Glutamatergic neuron (in vitro differentiated cells): ENCODE measurements at regions not wholly inside any gene's neighbourhood (a gene's known extent, or its start where the extent isn't known, plus 50 kb on each side); places are given as distances from the start of the nearest gene placed in this dataset.

ENCODE experiments used
- DNase-seq: peaks from one replicate; pipeline ENCODE4 v3.0.0; 2022
- H3K27ac Mint-ChIP-seq: one replicate; pipeline ENCODE4 v1.8.0; 2020; ENCODE audit warnings: mild to moderate bottlenecking, mixed read lengths, inconsistent platforms; ENCODE audit not compliant: unreplicated experiment
- H3K27me3 Mint-ChIP-seq: one replicate; pipeline ENCODE4 v1.8.0; 2020; ENCODE audit warnings: mild to moderate bottlenecking, moderate library complexity, mixed read lengths, inconsistent platforms; ENCODE audit not compliant: unreplicated experiment
- H3K36me3 Mint-ChIP-seq: one replicate; pipeline ENCODE4 v1.8.0; 2020; ENCODE audit warnings: mild to moderate bottlenecking, mixed read lengths, inconsistent platforms; ENCODE audit not compliant: unreplicated experiment
- H3K4me1 Mint-ChIP-seq: one replicate; pipeline ENCODE4 v1.8.0; 2020; ENCODE audit warnings: mild to moderate bottlenecking, low read depth, mixed read lengths, inconsistent platforms; ENCODE audit not compliant: unreplicated experiment
- H3K4me3 Mint-ChIP-seq: one replicate; pipeline ENCODE4 v1.8.0; 2020; ENCODE audit warnings: mild to moderate bottlenecking, mixed read lengths, inconsistent platforms; ENCODE audit not compliant: unreplicated experiment
- H3K9me3 Mint-ChIP-seq: one replicate; pipeline ENCODE4 v1.8.0; 2020; ENCODE audit warnings: mild to moderate bottlenecking, moderate library complexity, mixed read lengths, inconsistent platforms; ENCODE audit not compliant: unreplicated experiment
- TF ChIP-seq, protein P1 (sequence below): fragments of 200-600 bp; sonication (generic); IDR thresholded peaks from one replicate; pipeline ENCODE4 v1.5.0; 2021; ENCODE audit not compliant: partially characterized antibody, unreplicated experiment

DNA sequence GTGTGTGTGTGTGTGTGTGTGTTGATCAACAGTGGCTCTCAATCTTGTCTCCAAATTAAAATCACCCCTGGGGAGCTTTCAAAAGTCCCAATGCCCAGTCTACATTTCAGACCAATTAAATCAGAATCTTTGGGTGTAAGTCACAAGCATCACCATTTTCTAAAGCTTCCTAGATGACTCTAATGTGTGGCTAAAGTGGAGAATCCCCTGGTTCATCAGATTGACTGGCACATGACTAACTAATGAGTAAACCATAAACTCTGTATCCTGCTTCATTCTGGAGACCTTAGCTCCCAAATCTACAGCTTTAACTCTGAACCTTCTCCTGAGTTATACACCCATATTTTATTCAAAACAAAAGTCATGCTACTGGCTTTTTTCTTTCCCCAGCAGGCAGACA, 131.3 kb downstream of the SUCLA2 start:
- Mint-ChIP-seq H3K4me1 (no peaks in the 10 kb centered on the region), H3K27me3 (no peaks in the 10 kb centered on the region), H3K4me3 (no peak overlapping the region), H3K9me3 (no peaks in the 10 kb centered on the region), H3K36me3 (no peaks in the 10 kb centered on the region), H3K27ac (no peak overlapping the region)
- no peak for DNase-seq
- TF ChIP-seq, protein P1, sequence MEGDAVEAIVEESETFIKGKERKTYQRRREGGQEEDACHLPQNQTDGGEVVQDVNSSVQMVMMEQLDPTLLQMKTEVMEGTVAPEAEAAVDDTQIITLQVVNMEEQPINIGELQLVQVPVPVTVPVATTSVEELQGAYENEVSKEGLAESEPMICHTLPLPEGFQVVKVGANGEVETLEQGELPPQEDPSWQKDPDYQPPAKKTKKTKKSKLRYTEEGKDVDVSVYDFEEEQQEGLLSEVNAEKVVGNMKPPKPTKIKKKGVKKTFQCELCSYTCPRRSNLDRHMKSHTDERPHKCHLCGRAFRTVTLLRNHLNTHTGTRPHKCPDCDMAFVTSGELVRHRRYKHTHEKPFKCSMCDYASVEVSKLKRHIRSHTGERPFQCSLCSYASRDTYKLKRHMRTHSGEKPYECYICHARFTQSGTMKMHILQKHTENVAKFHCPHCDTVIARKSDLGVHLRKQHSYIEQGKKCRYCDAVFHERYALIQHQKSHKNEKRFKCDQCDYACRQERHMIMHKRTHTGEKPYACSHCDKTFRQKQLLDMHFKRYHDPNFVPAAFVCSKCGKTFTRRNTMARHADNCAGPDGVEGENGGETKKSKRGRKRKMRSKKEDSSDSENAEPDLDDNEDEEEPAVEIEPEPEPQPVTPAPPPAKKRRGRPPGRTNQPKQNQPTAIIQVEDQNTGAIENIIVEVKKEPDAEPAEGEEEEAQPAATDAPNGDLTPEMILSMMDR, result no peak

DNA sequence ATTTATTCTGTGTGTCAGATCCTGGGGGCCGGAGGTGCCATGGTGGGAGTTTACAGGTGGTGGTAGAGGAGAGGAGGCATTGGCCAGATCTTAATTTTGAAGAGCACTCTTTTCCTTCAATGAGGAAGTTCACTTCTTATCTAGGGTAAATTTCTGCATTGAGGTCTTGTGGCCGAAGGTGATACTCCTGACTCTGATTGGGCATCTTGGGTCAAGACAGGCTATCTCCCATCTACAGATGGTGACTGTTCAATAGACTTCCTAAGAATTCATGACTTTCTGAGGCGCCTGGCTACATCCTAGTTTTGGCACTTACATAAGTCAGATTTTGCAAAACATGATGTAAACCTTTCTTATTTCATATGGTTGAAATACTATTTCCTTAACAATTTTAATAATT, 135.2 kb downstream of the SUCLA2 start:
- Mint-ChIP-seq H3K36me3 (no peaks in the 10 kb centered on the region), H3K4me3 (no peak overlapping the region), H3K4me1 (no peaks in the 10 kb centered on the region), H3K27me3 (peaks cover 2% of the 10 kb centered on the region), H3K27ac (no peak overlapping the region), H3K9me3 (no peaks in the 10 kb centered on the region)
- TF ChIP-seq, protein P1, result no peak
- no peak for DNase-seq

DNA sequence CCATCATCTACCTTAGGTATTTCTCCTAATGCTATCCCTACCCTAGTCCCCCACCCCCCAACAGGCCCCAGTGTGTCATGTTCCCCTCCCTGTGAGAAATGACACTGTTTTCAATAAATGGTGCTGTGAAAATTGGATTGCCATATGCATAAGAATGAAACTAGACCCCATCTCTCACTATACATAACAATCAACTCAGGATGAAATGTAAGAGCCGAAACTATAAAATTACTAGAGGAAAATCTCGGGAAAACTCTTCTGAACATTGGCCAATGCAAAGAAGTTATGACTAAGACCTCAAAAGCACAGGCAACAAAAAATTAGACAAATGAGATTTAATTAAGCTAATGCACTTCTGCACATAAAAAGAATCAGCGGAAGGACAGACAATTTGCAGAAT, 138.2 kb downstream of the SUCLA2 start:
- H3K4me3 Mint-ChIP-seq, result no peak overlapping the region
- H3K27me3 Mint-ChIP-seq, result peaks cover 2% of the 10 kb centered on the region
- H3K36me3 Mint-ChIP-seq, result no peaks in the 10 kb centered on the region
- DNase-seq, result no peak
- peaks cover 9% of the 10 kb centered on the region for H3K4me1 Mint-ChIP-seq
- H3K9me3 Mint-ChIP-seq, result no peaks in the 10 kb centered on the region
- TF ChIP-seq, protein P1, result no peak
- no peak overlapping the region for H3K27ac Mint-ChIP-seq

DNA sequence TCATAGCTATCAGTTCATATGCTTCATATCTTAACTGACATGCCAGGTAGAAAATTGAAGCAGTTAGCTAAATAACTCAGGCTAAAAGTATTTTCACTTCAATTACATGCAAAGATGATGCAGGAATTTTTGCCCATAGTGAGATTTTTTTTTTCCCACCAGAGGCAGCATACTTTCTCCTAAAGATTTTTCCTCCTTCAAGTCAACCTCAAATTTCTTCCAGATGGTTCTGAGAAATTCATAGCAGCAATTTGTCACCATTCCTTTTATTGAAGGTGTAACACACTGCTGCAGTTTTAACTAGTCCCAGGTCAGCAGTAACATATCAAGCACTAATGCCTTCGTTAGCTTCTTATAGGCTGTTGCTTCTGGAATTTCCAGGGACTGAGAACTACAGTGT, 141.9 kb downstream of the SUCLA2 start:
- Mint-ChIP-seq H3K36me3 (no peaks in the 10 kb centered on the region), H3K9me3 (peaks cover 4% of the 10 kb centered on the region), H3K4me3 (no peak overlapping the region), H3K27me3 (peaks cover 2% of the 10 kb centered on the region), H3K4me1 (peaks cover 21% of the 10 kb centered on the region), H3K27ac (no peak overlapping the region)
- TF ChIP-seq, protein P1, result no peak
- no peak for DNase-seq

DNA sequence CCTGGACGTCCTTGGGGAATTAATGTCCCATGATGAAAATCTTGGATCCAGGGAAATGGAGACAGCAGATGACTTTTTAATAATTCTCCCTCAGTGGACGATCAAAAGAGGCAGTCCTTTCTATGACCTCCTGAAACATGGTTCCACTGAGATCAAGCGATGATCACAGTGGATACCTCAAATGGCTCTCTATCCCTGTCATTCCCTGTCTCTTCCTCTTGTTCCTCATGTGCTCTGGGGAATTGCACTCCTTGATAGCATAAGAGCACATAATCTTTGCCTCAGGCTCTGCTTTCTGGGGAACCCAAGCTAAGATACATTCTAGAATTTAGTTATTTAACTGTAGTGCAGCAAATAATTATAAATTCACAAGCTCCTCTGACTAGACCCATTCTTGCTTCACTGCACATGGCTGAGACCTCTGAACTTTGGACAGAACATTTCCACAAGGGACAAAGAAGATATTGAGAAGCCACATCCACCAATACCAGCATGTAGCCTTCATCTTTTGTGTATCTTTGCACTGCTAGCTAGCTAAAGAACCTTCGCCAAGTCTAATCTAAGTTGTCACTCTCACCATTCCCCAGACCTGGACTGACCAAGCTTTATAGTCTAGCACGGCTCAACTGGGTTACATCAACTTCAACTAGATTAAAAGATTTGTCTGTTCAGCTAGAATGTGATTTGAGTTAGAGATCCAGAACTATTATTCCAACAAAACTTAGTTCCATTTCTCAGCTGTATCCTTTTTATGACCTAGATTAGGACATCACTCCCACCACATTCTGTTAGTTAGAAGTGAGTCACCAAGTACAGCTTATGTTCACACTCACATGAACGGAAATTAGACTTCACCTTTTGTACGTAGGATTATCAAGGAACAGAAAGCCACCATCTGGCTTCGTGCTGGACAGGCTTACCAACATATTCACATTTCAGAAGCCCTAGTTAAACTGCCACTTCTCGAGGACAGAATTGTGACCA, 142.7 kb downstream of the SUCLA2 start:
- Mint-ChIP-seq H3K9me3 (peaks cover 4% of the 10 kb centered on the region), H3K36me3 (no peaks in the 10 kb centered on the region), H3K4me3 (no peak overlapping the region), H3K27ac (no peak overlapping the region), H3K4me1 (peaks cover 21% of the 10 kb centered on the region), H3K27me3 (peaks cover 2% of the 10 kb centered on the region)
- DNase-seq, result no peak
- TF ChIP-seq, protein P1, result no peak
